ENCODE measurements at regions not wholly inside any gene's neighbourhood (a gene's known extent, or its start where the extent isn't known, plus 50 kb on each side); places are given as distances from the start of the nearest gene placed in this dataset.
"Not testable (repeated sequence)": the region's sequence is repeated elsewhere in the genome, so short reads cannot be mapped to it uniquely, and the experiment has no call there.

DNA sequence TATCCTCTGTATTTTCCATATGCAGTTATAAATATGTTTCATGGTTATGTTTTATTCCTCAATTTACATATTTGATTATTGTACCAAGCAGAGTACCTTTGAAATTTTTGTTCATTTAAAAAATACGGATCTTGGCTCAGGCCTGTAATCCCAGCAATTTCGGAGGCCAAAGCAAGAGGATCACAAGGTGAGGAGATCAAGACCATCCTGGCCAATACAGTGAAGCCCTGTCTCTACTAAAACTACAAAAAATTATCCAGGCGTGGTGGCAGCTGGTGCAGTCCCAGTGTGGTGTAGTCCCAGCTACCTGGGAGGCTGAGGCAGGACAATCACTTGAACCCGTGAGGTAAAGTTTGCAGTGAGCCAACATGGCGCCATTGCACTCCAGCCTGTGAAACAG lies 251.2 kb upstream of the TPTE start:
- WGBS, 2 donors (ENCODE audit: low coverage in 1 of 2), result 32 to 38% methylated on average over 5 of the region's 5 CpGs
- not testable (repeated sequence) for H3K36me3 ChIP-seq, H3K4me1 ChIP-seq, H3K9me3 ChIP-seq, ATAC-seq, H3K27ac ChIP-seq, H3K27me3 ChIP-seq, H3K4me3 ChIP-seq

DNA sequence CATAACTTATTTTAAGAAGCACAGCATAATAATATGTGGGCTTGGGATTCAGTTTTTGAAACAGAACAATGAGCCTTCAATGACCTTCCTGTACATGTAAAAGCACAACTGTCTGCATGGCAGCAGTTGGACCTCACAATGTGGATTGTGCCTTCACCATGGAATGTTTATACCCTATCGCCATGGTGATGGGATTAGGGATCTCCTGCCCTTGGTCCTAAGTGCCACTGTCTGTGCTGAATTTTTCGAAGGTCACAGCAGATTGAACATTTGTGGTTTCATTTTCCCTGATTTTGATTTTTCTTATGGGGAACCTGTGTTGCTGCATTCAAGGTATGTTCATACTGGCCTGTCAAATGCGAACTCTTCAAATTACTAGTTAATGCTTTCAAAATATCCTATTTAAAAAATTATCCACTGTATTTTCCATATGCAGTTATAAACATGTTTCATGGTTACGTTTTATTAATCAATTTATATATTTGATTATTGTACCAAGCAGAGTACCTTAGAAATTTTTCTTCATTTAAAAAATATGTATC lies 249.6 kb upstream of the TPTE start:
- not testable (repeated sequence) for H3K27ac ChIP-seq, H3K4me1 ChIP-seq, H3K9me3 ChIP-seq, ATAC-seq, H3K4me3 ChIP-seq, H3K27me3 ChIP-seq, H3K36me3 ChIP-seq
- WGBS, 2 donors (ENCODE audit: low coverage in 1 of 2), result 54 to 63% methylated on average over 4 of the region's 4 CpGs

DNA sequence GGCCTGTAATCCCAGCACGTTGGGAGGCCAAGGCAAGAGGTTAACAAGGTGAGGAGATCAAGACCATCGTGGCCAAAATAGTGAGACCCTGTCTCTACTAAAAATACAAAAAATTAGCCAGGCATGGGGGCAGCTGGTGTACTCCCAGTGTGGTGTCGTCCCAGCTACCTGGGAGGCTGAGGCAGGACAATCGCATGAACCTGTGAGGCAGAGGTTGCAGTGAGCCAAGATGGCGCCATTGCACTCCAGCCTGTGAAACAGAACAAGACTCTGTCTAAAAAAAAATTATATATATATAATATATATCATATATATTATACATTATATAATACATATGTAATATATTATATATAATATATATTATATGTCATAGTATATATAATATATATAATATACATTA lies 249.2 kb upstream of the TPTE start:
- H3K4me1 ChIP-seq, result no peaks in the 10 kb centered on the region
- no peaks in the 10 kb centered on the region for H3K36me3 ChIP-seq
- WGBS, 2 donors (ENCODE audit: low coverage in 1 of 2), result 44 to 59% methylated on average over 5 of the region's 5 CpGs
- no peak overlapping the region for H3K4me3 ChIP-seq
- no peaks in the 10 kb centered on the region for H3K27me3 ChIP-seq
- TF ChIP-seq EP300 (IDR thresholded peaks at IDR 0.05) (no peak), POLR2AphosphoS5 (IDR thresholded peaks at IDR 0.05) (no peak), POLR2A (IDR thresholded peaks at IDR 0.05) (no peak)
- TF ChIP-seq, protein P1, sequence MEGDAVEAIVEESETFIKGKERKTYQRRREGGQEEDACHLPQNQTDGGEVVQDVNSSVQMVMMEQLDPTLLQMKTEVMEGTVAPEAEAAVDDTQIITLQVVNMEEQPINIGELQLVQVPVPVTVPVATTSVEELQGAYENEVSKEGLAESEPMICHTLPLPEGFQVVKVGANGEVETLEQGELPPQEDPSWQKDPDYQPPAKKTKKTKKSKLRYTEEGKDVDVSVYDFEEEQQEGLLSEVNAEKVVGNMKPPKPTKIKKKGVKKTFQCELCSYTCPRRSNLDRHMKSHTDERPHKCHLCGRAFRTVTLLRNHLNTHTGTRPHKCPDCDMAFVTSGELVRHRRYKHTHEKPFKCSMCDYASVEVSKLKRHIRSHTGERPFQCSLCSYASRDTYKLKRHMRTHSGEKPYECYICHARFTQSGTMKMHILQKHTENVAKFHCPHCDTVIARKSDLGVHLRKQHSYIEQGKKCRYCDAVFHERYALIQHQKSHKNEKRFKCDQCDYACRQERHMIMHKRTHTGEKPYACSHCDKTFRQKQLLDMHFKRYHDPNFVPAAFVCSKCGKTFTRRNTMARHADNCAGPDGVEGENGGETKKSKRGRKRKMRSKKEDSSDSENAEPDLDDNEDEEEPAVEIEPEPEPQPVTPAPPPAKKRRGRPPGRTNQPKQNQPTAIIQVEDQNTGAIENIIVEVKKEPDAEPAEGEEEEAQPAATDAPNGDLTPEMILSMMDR (IDR thresholded peaks at IDR 0.05), result no peak
- no peak for ATAC-seq
- H3K27ac ChIP-seq, result no peak overlapping the region
- H3K9me3 ChIP-seq, result no peaks in the 10 kb centered on the region

DNA sequence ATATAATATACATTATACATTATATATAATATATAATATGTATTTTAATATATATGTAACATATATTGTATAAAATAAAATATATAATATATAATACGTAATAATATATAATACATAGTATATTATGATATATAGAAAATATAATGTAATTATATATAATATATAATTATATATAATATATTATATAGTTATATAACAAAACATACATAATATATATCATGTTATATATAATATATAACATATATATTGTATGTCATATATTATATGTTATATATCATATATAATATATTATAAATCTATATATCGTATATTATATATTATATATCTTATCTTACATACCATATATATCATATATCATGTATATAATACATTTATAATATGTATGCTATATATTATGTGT lies 248.2 kb upstream of the TPTE start:
- H3K27ac ChIP-seq, result no peak overlapping the region
- H3K4me1 ChIP-seq, result no peaks in the 10 kb centered on the region
- H3K4me3 ChIP-seq, result no peak overlapping the region
- TF ChIP-seq POLR2AphosphoS5 (IDR thresholded peaks at IDR 0.05) (no peak), POLR2A (IDR thresholded peaks at IDR 0.05) (no peak), EP300 (IDR thresholded peaks at IDR 0.05) (no peak)
- TF ChIP-seq, protein P1 (IDR thresholded peaks at IDR 0.05), result no peak
- no peaks in the 10 kb centered on the region for H3K36me3 ChIP-seq
- ATAC-seq, result no peak
- no CpG with 5 or more reads among the region's 2 CpGs for WGBS, 2 donors (ENCODE audit: low coverage in 1 of 2)
- no peaks in the 10 kb centered on the region for H3K27me3 ChIP-seq
- H3K9me3 ChIP-seq, result no peaks in the 10 kb centered on the region

DNA sequence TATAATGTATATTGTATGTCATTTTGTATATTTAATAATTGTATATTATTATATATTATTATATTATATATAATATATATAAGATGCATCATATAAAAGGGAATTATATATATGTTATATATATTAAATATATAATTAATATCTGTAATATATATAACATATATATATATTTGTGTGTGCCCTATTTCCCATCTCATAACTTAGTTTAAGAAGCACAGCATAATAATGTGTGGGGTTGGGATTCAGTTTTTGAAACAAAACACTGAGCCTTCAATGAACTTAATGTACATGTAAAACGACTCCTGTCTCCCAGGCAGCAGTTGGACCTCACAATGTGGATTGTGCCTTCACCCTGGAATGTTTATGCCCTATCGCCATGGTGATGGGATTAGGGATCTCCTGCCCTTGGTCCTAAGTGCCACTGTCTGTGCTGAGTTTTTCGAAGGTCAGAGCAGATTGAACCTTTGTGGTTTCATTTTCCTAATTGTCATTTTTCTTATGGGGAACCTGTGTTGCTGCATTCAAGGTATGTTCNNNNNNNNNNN lies 247.5 kb upstream of the TPTE start:
- H3K9me3 ChIP-seq, H3K4me3 ChIP-seq, H3K36me3 ChIP-seq, H3K27me3 ChIP-seq, H3K4me1 ChIP-seq, H3K27ac ChIP-seq: not testable (repeated sequence)
- 52 to 54% methylated on average over 3 of the region's 3 CpGs for WGBS, 2 donors (ENCODE audit: low coverage in 1 of 2)
- peak; percentile 48 for ATAC-seq

Measured in gastroesophageal sphincter (tissue), 4 donors.